Gastrocnemius medialis (tissue), 4 donors: ENCODE measurements at regions not wholly inside any gene's neighbourhood (a gene's known extent, or its start where the extent isn't known, plus 50 kb on each side); places are given as distances from the start of the nearest gene placed in this dataset.

Experiments
- ATAC-seq, 2 donors: fragments of 150-250 bp; one replicate each; pipeline ENCODE4 v1.9.1; 2016
- DNase-seq, 2 donors: peaks; one replicate each; pipeline ENCODE4 v3.0.0-alpha.2; 2019
- H3K27ac ChIP-seq, 4 donors: fragments of 200-600 bp; sonication (generic); 1 replicate in 1 of 4; 2 replicates in 3 of 4; pipeline ENCODE4 v1.5.1; 2016 to 2018; ENCODE audit warnings: mild to moderate bottlenecking in 2 of 4, moderate library complexity in 1 of 4
- H3K27me3 ChIP-seq, 3 donors: fragments of 200-600 bp; sonication (generic) in 2 of 3; 1 replicate in 1 of 3; 2 replicates in 2 of 3; pipeline versions ENCODE4 v1.5.1 to v1.6.0; 2016 to 2019; ENCODE audit warnings: mild to moderate bottlenecking in 1 of 3, moderate library complexity in 1 of 3
- H3K36me3 ChIP-seq, 2 donors: fragments of 200-600 bp; sonication (generic) in 1 of 2; one replicate each; pipeline ENCODE4 v1.5.1; 2017 to 2018
- H3K4me1 ChIP-seq, 2 donors: fragments of 200-600 bp; sonication (generic) in 1 of 2; one replicate each; pipeline ENCODE4 v1.5.1; 2016 to 2017; ENCODE audit warnings: mild to moderate bottlenecking in 2 of 2
- H3K4me3 ChIP-seq, 4 donors: fragments of 200-600 bp; sonication (generic) in 3 of 4; 1 replicate in 1 of 4; 2 replicates in 3 of 4; pipeline ENCODE4 v1.5.1; 2016 to 2019; ENCODE audit warnings: mild to moderate bottlenecking in 2 of 4
- H3K9me3 ChIP-seq, 3 donors: fragments of 200-600 bp; sonication (generic) in 2 of 3; 1 replicate in 1 of 3; 2 replicates in 2 of 3; pipeline ENCODE4 v1.5.1; 2016 to 2019
- CTCF ChIP-seq, 5 experiments: fragments of 450-650 bp in 3 of 5; fragments of 200-600 bp in 2 of 5; sonication (generic) in 2 of 5; IDR thresholded peaks in 4 of 5; conservative IDR thresholded peaks in 1 of 5; 1 replicate in 4 of 5; 2 replicates in 1 of 5; pipeline ENCODE4 v1.5.1; 2016 to 2019; ENCODE audit warnings: antibody characterized with exemption in 5 of 5, mild to moderate bottlenecking in 3 of 5, moderate library complexity in 3 of 5
- POLR2A ChIP-seq, 2 donors: fragments of 450-650 bp; IDR thresholded peaks; one replicate each; pipeline ENCODE4 v1.6.1; 2017; ENCODE audit warnings: antibody characterized with exemption in 2 of 2, mild to moderate bottlenecking in 2 of 2, moderate library complexity in 2 of 2
- in situ Hi-C, 4 donors: fragments of 200-750 bp; cut with MboI; loops; one replicate each; pipeline versions ENCODE4 v1.15.0 to v1.8.0; 2017; ENCODE audit warnings: low sequenced_read_pairs in 4 of 4
- intact Hi-C: fragments of 100-400 bp; cut with DNase I; formaldehyde crosslinking; loops from one replicate; pipeline ENCODE4 v1.15.1; 2023; ENCODE audit warnings: low total_unique reads

- Histone ChIP-seq H3K36me3 (no peaks in the 10 kb centered on the region), H3K9me3 (no peaks in the 10 kb centered on the region), H3K27me3 (no peaks in the 10 kb centered on the region), H3K4me3 (no peak overlapping the region), H3K27ac (no peak overlapping the region), H3K4me1 (no peaks in the 10 kb centered on the region)
- no peak for TF ChIP-seq CTCF (IDR thresholded peaks at IDR 0.05 in 4 of 5, conservative IDR thresholded peaks at IDR 0.05 in 1 of 5)
- TF ChIP-seq POLR2A (IDR thresholded peaks at IDR 0.05) = no peak
- DNase-seq = no peak
- in situ Hi-C loops (no loop called here), intact Hi-C loops (no loop called here)
- ATAC-seq = no peak
Observed at GRCh38 chr5:28823231-28823630, 1784.8 kb upstream of the CDH9 start.

- Histone ChIP-seq H3K4me1 (no peaks in the 10 kb centered on the region), H3K27me3 (no peaks in the 10 kb centered on the region), H3K9me3 (no peaks in the 10 kb centered on the region), H3K27ac (no peak overlapping the region), H3K36me3 (no peaks in the 10 kb centered on the region), H3K4me3 (no peak overlapping the region)
- no peak for TF ChIP-seq CTCF (IDR thresholded peaks at IDR 0.05 in 4 of 5, conservative IDR thresholded peaks at IDR 0.05 in 1 of 5)
- TF ChIP-seq POLR2A (IDR thresholded peaks at IDR 0.05) = no peak
- in situ Hi-C loops = no loop called here
- no peak for ATAC-seq
- no peak for DNase-seq
- intact Hi-C loops = no loop called here
Observed at GRCh38 chr5:28822071-28822470, 1783.7 kb upstream of the CDH9 start.

DNA sequence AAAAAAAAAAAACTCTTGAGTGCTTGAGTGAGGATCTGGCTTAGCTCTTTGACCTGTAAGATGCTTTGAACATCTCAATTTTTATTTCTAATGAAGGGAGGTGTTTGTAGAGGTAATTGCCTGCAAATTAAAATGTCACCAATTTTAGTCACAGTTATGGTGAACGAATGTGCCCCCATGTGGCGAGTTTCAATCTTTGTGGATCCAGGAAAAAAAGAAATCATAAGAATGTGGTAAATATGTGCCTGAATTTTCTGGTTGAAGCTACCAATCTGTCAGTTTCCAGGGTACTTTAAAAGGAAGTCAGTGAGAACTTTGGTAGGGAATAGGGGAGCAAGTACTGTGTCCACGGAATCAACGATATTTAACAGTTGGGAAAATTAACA, 1772.4 kb upstream of the CDH9 start:
- H3K9me3 ChIP-seq = no peaks in the 10 kb centered on the region
- TF ChIP-seq CTCF (IDR thresholded peaks at IDR 0.05 in 4 of 5, conservative IDR thresholded peaks at IDR 0.05 in 1 of 5) = no peak
- no peak for TF ChIP-seq POLR2A (IDR thresholded peaks at IDR 0.05)
- H3K4me3 ChIP-seq = no peak overlapping the region
- H3K36me3 ChIP-seq = no peaks in the 10 kb centered on the region
- no peaks in the 10 kb centered on the region for H3K4me1 ChIP-seq
- DNase-seq (no peak), ATAC-seq (no peak)
- intact Hi-C loops = no loop called here
- H3K27ac ChIP-seq = no peak overlapping the region
- H3K27me3 ChIP-seq = no peaks in the 10 kb centered on the region
- in situ Hi-C loops = no loop called here

- H3K27me3 ChIP-seq = no peaks in the 10 kb centered on the region
- no peak overlapping the region for H3K27ac ChIP-seq
- H3K9me3 ChIP-seq = no peaks in the 10 kb centered on the region
- TF ChIP-seq CTCF (IDR thresholded peaks at IDR 0.05 in 4 of 5, conservative IDR thresholded peaks at IDR 0.05 in 1 of 5) (no peak), POLR2A (IDR thresholded peaks at IDR 0.05) (no peak)
- no peaks in the 10 kb centered on the region for H3K4me1 ChIP-seq
- no peaks in the 10 kb centered on the region for H3K36me3 ChIP-seq
- no peak for DNase-seq
- no peak overlapping the region for H3K4me3 ChIP-seq
- ATAC-seq = no peak
- intact Hi-C loops (no loop called here), in situ Hi-C loops (no loop called here)
Observed at GRCh38 chr5:28809811-28810750, 1771.7 kb upstream of the CDH9 start.
